ENCODE measurements at regions not wholly inside any gene's neighbourhood (a gene's known extent, or its start where the extent isn't known, plus 50 kb on each side); places are given as distances from the start of the nearest gene placed in this dataset.

DNA sequence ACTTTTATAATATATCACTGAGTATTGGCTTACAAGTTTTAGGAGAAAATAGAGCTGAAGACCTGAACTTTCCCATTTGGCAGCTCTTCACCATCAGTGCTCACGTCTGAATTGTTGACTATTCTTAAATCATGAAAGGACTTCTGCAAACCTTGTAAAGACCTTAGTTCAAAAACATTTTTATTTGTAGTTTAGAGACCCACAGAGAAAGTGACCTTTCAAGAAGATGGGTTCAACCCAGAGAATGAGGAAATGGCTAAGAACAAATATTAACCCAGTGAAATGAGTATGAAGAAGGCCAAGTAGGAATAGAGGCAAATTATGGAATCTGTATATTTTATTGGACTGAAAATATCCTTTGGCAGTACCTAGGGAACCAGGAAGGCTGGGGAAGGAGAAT is 1151.1 kb downstream of the GATA3 start:
- TF ChIP-seq CTCF (conservative IDR thresholded peaks at IDR 0.05; ENCODE audit: low read depth, low read length) (no peak), POLR2A (IDR thresholded peaks at IDR 0.05; ENCODE audit: low read depth, low read length) (no peak), BHLHE40 (IDR thresholded peaks at IDR 0.05; ENCODE audit: low read depth, low read length) (no peak), CEBPB (IDR thresholded peaks at IDR 0.05; ENCODE audit: low read depth, low read length) (no peak), FOS (IDR thresholded peaks at IDR 0.05; ENCODE audit: low read depth, low read length) (no peak), RFX5 (IDR thresholded peaks at IDR 0.05; ENCODE audit: low read depth, low read length) (no peak), RCOR1 (IDR thresholded peaks at IDR 0.05; ENCODE audit: insufficient replicate concordance, low read length) (no peak), MXI1 (IDR thresholded peaks at IDR 0.05; ENCODE audit: borderline replicate concordance, low read depth, low read length) (no peak), RAD21 (IDR thresholded peaks at IDR 0.05; ENCODE audit: low read length) (no peak)

Data from IMR-90 (cell line).